ENCODE measurements at regions not wholly inside any gene's neighbourhood (a gene's known extent, or its start where the extent isn't known, plus 50 kb on each side); places are given as distances from the start of the nearest gene placed in this dataset.

DNA sequence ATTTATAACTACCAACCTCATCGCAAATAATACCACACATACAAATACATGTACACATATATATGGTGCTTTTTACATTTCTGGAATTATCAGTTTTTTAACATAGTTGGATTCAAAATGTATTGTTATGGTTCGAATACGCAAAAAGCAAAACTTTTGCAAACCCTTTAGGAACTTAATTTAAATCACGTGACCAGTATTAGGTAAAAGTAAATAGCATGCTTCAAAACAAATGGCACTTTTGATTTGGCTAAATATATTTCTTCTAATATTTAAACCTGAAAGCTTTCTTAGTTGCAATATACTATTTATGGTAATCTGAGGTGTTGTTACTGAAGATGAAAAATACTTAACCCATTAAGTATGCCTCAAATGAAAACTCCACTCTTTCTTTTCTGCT is 341.4 kb downstream of the C4orf33 start:
- no peak for TF ChIP-seq ZSCAN30 (tag by site-specific recombination; IDR thresholded peaks at IDR 0.05)
- TF ChIP-seq, protein P1, sequence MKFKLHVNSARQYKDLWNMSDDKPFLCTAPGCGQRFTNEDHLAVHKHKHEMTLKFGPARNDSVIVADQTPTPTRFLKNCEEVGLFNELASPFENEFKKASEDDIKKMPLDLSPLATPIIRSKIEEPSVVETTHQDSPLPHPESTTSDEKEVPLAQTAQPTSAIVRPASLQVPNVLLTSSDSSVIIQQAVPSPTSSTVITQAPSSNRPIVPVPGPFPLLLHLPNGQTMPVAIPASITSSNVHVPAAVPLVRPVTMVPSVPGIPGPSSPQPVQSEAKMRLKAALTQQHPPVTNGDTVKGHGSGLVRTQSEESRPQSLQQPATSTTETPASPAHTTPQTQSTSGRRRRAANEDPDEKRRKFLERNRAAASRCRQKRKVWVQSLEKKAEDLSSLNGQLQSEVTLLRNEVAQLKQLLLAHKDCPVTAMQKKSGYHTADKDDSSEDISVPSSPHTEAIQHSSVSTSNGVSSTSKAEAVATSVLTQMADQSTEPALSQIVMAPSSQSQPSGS (tag by site-specific recombination; IDR thresholded peaks at IDR 0.05; ENCODE audit: low read depth): no peak
- Histone ChIP-seq H3K27ac (ENCODE audit: extremely low read depth, low read depth, low read length) (no peak overlapping the region), H3K4me1 (ENCODE audit: control insufficient read depth, insufficient read depth, low read length) (no peaks in the 10 kb centered on the region), H3K9me3 (ENCODE audit: control insufficient read depth, insufficient read depth, low read depth, low read length) (no peaks in the 10 kb centered on the region), H3K4me3 (ENCODE audit: low read depth, low read length) (no peak overlapping the region), H3K36me3 (ENCODE audit: control insufficient read depth in 2 of 2, insufficient read depth in 1 of 2, low read length in 2 of 2) (no peaks in the 10 kb centered on the region)
- ChIA-PET POLR2A (no interaction called here), CTCF (no interaction called here)

DNA sequence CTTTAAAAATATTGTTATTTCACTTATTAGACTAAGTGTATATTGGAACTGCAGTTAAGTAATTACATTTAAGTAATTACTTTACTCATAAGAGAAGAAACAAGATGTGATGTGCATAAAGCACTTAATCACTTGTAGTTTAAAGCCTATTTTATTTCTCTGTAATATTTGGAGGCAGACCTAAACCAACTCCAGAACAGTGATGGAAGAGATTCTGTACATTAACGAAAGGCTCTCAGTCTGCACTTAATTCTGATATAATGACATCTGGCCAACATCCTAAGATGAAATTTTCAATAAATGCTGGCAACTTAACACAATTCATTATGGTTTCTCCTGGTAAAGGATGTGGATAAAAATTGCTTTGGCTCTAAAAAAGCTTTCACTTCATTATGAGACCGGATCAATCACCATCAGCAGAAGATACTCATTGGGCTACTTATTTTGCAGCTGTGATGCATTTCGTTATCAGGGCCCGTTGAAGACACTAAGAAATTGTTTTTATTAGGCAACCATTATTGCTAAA is 342.6 kb downstream of the C4orf33 start:
- H3K36me3 ChIP-seq (ENCODE audit: control insufficient read depth in 2 of 2, insufficient read depth in 1 of 2, low read length in 2 of 2): no peaks in the 10 kb centered on the region
- no peaks in the 10 kb centered on the region for H3K4me1 ChIP-seq (ENCODE audit: control insufficient read depth, insufficient read depth, low read length)
- POLR2A ChIA-PET: no interaction called here
- H3K27ac ChIP-seq (ENCODE audit: extremely low read depth, low read depth, low read length): no peak overlapping the region
- H3K9me3 ChIP-seq (ENCODE audit: control insufficient read depth, insufficient read depth, low read depth, low read length): no peaks in the 10 kb centered on the region
- CTCF ChIA-PET: no interaction called here
- no peak overlapping the region for H3K4me3 ChIP-seq (ENCODE audit: low read depth, low read length)
- TF ChIP-seq ZFP69B (tag by site-specific recombination; IDR thresholded peaks at IDR 0.05) (no peak), ZNF302 (tag by site-specific recombination; IDR thresholded peaks at IDR 0.05; ENCODE audit: low read depth) (no peak), ZNF2 (tag by site-specific recombination; IDR thresholded peaks at IDR 0.05) (no peak), ZNF626 (tag by site-specific recombination; IDR thresholded peaks at IDR 0.05) (no peak), ZSCAN16 (tag by site-specific recombination; IDR thresholded peaks at IDR 0.05) (no peak), KLF1 (tag by site-specific recombination; IDR thresholded peaks at IDR 0.05) (no peak), ZNF777 (tag by site-specific recombination; IDR thresholded peaks at IDR 0.05; ENCODE audit: borderline replicate concordance) (no peak), ZNF311 (tag by site-specific recombination; IDR thresholded peaks at IDR 0.05; ENCODE audit: borderline replicate concordance) (no peak), ZNF510 (tag by site-specific recombination; IDR thresholded peaks at IDR 0.05; ENCODE audit: insufficient replicate concordance) (no peak), ZNF76 (tag by site-specific recombination; IDR thresholded peaks at IDR 0.05; ENCODE audit: borderline replicate concordance, low read depth) (no peak), ZNF211 (tag by site-specific recombination; IDR thresholded peaks at IDR 0.05; ENCODE audit: low read depth) (no peak), ZNF394 (tag by site-specific recombination; IDR thresholded peaks at IDR 0.05; ENCODE audit: borderline replicate concordance) (no peak)
- TF ChIP-seq, protein P2, sequence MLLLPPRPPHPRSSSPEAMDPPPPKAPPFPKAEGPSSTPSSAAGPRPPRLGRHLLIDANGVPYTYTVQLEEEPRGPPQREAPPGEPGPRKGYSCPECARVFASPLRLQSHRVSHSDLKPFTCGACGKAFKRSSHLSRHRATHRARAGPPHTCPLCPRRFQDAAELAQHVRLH (tag by site-specific recombination; IDR thresholded peaks at IDR 0.05): no peak

DNA sequence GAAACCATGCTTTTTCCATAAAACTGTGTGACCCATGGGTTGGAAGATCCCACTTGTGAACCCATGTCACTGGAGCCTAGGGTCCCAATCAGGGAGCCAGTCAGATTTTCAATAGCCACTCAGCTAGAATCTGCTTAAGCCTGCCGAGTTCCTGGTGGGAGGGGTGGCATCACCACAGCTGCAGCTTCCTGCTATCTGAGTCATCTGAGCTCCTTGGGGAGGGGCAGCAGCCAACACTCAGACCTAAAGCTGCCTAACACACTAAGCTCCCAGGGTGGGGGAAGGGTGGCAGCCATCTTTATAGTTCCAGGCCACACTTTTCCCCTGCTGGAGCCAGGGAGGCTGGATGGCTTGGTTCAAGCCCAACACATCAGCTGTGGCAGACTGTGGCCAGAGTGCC is 350.1 kb downstream of the C4orf33 start:
- ChIA-PET POLR2A (no interaction called here), CTCF (interaction anchor here (0.6 kb wide), 1 partner anchor 935 kb away, joined by 3 read pairs; no protein-coding TSS in a partner anchor)
- no peaks in the 10 kb centered on the region for H3K9me3 ChIP-seq (ENCODE audit: control insufficient read depth, insufficient read depth, low read depth, low read length)
- no peaks in the 10 kb centered on the region for H3K36me3 ChIP-seq (ENCODE audit: control insufficient read depth in 2 of 2, insufficient read depth in 1 of 2, low read length in 2 of 2)
- no peaks in the 10 kb centered on the region for H3K4me1 ChIP-seq (ENCODE audit: control insufficient read depth, insufficient read depth, low read length)
- no peak overlapping the region for H3K4me3 ChIP-seq (ENCODE audit: low read depth, low read length)
- no peak overlapping the region for H3K27ac ChIP-seq (ENCODE audit: extremely low read depth, low read depth, low read length)
- TF ChIP-seq ZNF777 (tag by site-specific recombination; IDR thresholded peaks at IDR 0.05; ENCODE audit: borderline replicate concordance) (no peak), YY1 (tag by site-specific recombination; IDR thresholded peaks at IDR 0.05) (no peak), ZEB2 (tag by site-specific recombination; IDR thresholded peaks at IDR 0.05) (no peak), ZNF311 (tag by site-specific recombination; IDR thresholded peaks at IDR 0.05; ENCODE audit: borderline replicate concordance) (no peak)
- TF ChIP-seq, protein P3, sequence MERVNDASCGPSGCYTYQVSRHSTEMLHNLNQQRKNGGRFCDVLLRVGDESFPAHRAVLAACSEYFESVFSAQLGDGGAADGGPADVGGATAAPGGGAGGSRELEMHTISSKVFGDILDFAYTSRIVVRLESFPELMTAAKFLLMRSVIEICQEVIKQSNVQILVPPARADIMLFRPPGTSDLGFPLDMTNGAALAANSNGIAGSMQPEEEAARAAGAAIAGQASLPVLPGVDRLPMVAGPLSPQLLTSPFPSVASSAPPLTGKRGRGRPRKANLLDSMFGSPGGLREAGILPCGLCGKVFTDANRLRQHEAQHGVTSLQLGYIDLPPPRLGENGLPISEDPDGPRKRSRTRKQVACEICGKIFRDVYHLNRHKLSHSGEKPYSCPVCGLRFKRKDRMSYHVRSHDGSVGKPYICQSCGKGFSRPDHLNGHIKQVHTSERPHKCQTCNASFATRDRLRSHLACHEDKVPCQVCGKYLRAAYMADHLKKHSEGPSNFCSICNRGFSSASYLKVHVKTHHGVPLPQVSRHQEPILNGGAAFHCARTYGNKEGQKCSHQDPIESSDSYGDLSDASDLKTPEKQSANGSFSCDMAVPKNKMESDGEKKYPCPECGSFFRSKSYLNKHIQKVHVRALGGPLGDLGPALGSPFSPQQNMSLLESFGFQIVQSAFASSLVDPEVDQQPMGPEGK (tag by site-specific recombination; IDR thresholded peaks at IDR 0.05): no peak
- TF ChIP-seq, protein P4, sequence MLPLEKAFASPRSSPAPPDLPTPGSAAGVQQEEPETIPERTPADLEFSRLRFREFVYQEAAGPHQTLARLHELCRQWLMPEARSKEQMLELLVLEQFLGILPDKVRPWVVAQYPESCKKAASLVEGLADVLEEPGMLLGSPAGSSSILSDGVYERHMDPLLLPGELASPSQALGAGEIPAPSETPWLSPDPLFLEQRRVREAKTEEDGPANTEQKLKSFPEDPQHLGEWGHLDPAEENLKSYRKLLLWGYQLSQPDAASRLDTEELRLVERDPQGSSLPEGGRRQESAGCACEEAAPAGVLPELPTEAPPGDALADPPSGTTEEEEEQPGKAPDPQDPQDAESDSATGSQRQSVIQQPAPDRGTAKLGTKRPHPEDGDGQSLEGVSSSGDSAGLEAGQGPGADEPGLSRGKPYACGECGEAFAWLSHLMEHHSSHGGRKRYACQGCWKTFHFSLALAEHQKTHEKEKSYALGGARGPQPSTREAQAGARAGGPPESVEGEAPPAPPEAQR (tag by site-specific recombination; IDR thresholded peaks at IDR 0.05): no peak
- TF ChIP-seq, protein P5, sequence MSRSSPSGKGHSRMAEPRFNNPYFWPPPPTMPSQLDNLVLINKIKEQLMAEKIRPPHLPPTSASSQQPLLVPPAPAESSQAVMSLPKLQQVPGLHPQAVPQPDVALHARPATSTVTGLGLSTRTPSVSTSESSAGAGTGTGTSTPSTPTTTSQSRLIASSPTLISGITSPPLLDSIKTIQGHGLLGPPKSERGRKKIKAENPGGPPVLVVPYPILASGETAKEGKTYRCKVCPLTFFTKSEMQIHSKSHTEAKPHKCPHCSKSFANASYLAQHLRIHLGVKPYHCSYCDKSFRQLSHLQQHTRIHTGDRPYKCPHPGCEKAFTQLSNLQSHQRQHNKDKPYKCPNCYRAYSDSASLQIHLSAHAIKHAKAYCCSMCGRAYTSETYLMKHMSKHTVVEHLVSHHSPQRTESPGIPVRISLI (tag by site-specific recombination; IDR thresholded peaks at IDR 0.05): no peak
- TF ChIP-seq, protein P6, sequence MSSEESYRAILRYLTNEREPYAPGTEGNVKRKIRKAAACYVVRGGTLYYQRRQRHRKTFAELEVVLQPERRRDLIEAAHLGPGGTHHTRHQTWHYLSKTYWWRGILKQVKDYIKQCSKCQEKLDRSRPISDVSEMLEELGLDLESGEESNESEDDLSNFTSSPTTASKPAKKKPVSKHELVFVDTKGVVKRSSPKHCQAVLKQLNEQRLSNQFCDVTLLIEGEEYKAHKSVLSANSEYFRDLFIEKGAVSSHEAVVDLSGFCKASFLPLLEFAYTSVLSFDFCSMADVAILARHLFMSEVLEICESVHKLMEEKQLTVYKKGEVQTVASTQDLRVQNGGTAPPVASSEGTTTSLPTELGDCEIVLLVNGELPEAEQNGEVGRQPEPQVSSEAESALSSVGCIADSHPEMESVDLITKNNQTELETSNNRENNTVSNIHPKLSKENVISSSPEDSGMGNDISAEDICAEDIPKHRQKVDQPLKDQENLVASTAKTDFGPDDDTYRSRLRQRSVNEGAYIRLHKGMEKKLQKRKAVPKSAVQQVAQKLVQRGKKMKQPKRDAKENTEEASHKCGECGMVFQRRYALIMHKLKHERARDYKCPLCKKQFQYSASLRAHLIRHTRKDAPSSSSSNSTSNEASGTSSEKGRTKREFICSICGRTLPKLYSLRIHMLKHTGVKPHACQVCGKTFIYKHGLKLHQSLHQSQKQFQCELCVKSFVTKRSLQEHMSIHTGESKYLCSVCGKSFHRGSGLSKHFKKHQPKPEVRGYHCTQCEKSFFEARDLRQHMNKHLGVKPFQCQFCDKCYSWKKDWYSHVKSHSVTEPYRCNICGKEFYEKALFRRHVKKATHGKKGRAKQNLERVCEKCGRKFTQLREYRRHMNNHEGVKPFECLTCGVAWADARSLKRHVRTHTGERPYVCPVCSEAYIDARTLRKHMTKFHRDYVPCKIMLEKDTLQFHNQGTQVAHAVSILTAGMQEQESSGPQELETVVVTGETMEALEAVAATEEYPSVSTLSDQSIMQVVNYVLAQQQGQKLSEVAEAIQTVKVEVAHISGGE (tag by site-specific recombination; conservative IDR thresholded peaks at IDR 0.05; ENCODE audit: low read depth): no peak

All from HEK293 (cell line).